GM21360 (cell line): ENCODE measurements at regions not wholly inside any gene's neighbourhood (a gene's known extent, or its start where the extent isn't known, plus 50 kb on each side); places are given as distances from the start of the nearest gene placed in this dataset.
"Not testable (repeated sequence)": the region's sequence is repeated elsewhere in the genome, so short reads cannot be mapped to it uniquely, and the experiment has no call there.

Source experiments
- ATAC-seq: cut with Tn5 transposase; IDR thresholded peaks from one replicate; pipeline ENCODE4 v1.9.1; 2021; ENCODE audit warnings: mild to moderate bottlenecking, moderate library complexity; ENCODE audit not compliant: unreplicated experiment

DNA sequence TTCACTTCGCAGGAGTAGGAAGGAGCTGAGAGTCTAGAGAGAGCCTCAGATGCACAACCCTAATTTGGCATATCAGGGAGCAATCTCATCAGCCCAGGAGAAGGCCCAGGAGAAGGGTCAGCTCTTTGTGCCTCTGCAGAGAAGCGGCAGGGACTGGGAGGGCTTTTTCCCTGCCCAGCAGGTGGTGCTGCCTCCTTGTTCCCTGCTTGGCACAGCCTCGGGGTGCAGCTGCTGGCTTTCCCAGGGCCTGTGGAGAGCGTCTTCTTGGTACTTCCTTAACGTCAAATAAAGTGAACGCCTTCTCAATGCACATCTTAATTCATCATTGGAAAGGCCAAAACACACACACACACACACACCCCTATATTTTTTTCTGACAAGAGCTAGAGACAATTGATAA, 519.3 kb downstream of the GOLGA6L6 start:
- ATAC-seq = not testable (repeated sequence)

DNA sequence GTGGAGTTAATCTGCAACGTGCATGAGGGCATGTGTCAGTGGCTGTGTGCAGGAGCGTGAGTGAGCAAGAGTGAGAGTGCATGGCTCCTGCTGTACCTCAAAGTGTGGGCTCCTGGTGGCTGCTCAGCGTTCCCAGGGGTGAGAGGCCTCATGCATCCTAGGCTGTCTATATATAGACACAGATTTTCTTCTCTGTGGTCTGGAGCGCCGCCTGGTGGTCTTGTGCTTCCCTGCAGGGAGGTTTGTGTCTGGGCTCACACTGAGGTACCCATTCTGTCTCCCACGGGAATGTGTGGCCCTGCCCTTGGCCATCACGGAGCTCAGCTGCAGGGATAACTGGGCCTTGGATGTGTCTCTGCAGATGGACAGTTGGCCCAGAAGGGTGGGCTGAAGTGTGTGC, 520.2 kb downstream of the GOLGA6L6 start:
- ATAC-seq = not testable (repeated sequence)

DNA sequence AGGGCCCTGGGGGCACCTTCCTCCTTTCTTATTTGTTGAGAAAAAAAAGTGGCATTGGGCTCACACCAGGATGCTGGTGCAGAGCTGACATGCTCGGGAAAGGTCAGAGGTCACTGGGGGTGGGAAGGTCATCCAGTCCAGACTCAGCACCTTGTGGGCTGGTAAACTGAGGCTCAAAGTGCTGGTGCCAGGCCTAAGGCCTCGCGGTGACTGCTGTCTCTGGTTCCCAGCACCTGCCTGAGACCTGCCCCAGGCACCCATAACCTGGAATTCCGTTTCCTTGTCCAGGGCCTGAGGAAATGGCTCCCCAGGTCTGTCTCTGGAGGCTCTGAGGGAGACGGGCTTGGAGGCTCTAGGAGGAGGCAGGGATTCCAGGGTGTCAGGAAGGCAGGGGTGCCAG, 521.0 kb downstream of the GOLGA6L6 start:
- not testable (repeated sequence) for ATAC-seq

DNA sequence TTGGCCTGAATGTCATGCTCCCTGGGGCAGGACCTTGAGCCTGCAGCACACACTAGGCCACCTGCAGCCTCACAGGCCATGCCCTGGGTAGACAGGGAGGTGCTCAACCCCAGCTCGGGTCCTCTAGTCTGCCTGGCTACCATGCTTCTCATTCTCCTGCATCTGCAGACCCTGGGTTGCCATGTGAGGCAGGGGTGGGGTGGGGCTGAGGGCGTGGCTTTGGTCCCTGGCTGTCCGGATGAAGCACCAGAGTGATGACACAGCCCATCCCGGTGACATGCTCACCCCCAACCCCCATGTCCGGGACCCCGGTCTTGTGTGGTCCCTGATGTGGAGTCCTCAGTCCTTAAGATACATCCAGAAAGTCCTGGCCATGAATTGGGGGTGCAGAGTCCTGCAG, 521.8 kb downstream of the GOLGA6L6 start:
- ATAC-seq = not testable (repeated sequence)

DNA sequence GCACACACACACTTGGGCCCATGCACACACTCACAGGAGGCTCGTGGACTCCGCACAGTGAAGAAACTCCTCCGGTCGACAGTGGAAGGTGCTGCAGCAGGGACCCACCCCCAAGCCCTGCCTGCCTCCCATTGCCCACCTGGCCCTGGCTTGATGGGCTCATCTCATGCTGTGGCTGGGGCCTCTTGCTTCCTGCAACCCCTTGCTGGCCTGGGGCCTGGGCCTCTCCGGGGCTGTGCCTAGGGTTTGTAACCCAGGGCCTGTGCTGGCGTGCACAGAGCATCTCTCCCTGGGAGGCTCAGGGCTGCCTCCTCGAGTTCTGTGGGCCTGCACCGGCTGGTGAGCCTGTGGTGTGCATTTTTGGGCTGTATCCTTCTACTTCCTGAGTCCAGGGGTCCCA, 524.0 kb downstream of the GOLGA6L6 start:
- not testable (repeated sequence) for ATAC-seq

DNA sequence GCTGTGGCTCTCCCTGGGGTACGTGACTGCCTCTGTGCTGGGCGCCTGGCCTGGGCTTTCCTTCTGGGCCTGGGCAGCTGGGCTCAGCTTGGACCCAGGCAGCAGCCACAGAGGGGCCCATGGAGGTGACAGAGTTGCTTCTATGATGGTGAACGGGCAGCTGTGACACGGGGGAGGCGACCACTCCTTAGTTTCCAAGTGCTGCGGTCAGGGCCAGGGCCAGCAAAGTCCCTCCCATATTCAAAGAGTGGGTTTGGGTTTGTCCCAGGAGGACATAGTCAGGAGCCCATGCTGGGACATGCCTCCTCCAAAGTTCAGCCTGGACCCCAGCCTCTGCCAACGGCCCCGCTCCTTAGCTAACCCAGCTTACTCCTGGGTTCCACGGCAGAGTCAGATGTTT, 524.7 kb downstream of the GOLGA6L6 start:
- ATAC-seq = not testable (repeated sequence)

DNA sequence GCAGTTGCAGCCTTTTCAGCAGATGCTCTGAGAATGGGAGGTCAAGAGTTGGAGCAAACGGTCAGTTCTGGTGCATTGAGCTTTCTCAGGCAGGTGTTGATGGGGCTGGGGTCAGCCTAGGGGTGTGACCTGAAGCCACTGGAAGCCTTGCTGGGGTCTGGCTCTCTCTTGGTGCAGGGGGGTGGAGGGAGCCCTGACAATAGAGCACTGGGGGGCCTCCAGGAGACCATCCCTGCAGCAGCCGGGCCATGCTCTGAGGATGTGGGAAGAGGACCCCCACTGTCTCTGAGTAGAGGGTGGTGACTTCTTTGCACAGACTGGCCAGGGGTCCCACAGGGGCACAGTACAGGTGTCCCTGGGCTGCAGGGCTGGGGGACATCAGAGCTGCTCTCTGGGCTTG, 528.8 kb downstream of the GOLGA6L6 start:
- ATAC-seq = not testable (repeated sequence)

DNA sequence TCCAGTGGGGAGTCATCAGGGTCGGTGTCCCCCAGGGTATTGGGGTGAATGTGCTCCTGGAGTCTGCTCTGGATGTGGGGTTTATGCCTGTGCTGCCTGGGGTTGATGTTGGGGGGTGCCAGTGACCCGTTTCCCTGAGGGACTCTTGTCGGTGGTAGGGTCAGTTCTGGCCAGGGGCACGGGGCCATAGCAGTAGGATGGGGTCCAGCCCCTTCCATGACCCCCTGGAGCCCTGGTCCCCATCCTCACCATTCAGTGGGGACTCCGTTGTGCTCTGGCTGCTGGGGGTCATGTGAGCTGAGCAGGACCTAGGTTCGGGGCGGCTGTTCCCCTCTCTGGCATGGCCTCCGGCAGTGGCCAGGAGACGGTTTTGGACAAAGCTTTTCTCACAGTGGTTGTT, 530.8 kb downstream of the GOLGA6L6 start:
- ATAC-seq = not testable (repeated sequence)

DNA sequence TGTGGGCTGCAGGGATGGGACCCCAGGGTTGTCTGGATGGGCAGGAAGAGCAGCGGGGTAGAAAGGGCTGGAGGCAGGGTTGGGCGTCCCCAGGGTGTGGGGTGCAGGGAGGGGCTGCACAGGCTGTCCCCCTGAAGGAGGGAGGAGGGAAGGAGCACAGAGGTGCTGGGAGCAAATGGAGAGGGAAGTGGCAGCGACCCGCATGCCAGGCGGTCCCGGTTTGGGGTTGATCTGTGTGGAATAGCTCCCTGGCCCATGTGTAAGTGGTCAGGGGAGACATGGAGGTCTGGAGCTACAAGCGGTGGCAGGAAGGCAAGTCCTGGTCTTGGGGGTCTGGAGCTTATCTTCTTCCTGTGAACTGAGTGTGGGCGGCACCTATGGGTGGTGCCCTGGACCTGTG, 532.0 kb downstream of the GOLGA6L6 start:
- not testable (repeated sequence) for ATAC-seq

DNA sequence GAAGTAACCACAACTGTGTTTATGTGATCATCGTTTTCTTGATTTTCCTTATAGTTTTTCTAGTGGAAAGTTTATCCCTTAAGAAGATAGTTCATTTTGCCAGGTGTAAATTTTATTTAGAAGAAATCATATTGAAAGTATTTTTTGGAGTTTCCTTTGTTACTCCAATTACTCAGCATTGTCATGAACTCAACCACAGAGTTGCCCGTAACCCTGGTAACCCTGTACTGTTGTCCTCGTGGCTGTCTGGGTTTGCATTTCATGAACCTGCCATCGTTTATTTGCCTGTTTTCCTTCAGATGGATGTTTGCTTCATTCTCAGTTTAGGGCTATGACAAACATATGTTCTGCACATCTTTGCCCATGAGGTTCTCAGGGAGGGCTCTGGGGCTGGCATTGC, 534.3 kb downstream of the GOLGA6L6 start:
- not testable (repeated sequence) for ATAC-seq

DNA sequence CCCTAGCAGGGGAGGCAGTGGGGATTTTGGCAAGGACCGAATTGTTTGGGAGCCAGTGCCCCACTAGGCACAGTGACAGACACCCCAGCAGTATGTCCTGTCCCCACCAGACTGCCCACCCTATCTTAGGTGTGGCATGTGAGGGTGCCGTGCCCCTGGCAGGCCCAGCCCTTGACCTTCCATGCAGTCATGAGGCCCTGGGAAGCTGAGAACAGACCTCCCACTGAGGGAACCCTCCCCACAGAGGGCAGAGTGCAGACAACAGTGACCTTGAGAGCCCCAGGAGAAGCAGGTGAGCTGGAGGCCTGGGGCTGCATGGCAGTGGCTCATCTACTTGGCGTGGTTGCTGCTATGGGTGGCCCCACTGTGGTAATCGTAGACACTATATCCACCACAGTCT, 538.1 kb downstream of the GOLGA6L6 start:
- ATAC-seq = not testable (repeated sequence)

DNA sequence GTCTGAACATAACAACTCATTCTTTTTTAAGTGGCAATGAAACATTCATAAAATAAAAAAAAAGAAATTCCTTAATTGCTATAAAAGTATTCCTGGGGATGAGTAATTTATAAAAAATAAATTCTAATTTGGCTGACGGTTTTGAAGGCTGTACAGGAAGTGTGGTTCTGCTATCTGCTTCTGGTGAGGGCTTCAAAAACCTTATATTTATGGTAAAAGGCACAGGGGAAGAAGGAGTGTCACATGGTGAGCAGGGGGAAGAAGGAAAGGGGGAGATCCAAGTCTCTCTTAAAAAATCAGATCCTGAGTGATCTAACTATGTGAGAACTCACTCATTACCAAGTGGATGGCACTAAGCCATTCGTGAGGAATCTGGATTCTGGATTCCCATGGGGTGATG, 539.0 kb downstream of the GOLGA6L6 start:
- not testable (repeated sequence) for ATAC-seq

DNA sequence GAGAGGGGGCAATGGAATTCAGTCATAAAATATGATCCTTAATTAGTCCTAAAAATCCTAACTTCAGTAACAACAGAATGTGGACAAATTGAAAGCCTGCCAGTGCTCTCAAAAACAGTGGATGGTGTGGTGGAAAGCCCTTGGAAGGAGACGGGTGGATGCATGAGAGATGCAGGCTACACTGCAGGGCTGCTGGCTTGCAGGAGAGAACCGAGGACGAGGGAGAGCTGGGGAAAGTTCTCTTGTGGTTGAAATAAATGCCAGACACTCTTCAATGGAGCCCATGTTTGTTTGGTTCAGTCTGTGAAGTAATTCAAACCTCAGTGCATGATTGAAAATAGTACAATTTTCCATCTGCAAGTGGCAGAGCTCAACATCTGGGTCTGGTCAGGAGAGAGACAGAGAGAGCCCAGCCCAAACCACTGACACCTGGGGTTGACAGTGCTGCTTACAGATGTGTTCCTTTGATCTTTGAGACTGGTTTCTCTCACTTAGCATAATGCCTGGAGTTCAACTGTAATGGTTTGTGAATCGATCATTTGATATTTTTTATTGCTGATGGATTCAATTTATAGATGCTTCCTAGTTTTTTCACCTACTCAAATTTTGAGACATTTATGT, 544.9 kb downstream of the GOLGA6L6 start:
- ATAC-seq = not testable (repeated sequence)

DNA sequence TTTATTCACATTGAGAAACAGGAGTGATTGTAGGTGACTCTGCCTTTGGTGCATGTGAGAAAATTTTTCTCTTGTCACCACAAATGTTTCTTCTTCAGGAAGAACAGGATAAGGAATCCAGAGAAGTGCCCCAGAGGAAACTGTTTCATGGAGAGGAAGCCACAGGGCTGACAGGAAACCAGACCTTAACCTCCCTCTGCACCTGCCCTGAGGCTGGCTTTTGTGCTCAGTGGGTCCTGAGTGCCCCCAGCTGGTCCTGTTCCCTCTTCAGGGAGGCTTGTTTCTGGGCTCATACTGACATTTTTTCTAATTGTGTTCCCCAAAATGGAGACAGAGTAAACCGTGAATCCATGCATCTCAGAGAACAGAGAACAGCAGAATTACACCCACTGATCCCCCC, 546.3 kb downstream of the GOLGA6L6 start:
- ATAC-seq = not testable (repeated sequence)

DNA sequence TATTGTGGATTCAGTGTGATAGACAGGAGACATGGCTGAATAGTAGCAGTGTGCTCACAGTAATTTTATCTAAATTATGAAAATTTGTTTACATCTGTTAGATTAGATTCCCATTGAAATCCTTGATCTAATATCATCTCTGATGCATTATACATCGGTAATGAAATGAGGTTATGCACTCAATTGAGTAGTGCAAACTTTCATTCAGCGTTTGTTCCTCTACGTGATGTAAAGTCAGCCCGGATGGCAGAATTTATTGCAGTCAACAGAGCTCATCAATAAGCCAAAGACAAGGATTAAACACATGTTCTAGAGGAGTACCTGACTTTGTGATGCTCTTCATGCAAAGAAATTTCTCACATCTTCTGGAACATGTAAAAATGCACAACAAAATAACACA, 549.2 kb downstream of the GOLGA6L6 start:
- ATAC-seq = no peak

DNA sequence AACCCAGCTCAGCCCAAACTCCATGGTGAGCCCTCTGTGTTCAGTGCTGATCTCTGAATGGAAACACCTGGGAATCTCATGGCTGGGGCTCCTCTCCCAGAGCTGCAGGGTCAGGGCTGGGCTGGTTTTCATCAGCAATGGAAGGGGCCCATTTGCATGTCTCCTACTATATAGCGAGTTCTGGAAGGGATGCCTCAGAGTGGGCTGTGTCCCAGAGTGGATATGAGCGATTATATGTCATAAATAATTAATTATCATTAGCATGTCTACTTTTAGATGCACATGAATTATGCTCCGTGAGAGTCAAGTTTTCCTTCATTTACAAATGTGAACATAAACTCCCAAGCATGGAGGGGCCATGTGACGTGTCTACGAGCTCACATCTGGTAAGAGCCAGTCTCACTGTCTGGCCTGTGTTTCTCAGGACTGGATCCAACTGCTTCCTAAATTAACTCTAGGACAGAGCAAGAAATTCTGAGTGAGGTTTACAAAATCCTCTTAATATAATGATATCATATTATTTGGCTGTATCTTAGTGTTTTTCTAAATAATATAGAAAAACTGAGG, 553.4 kb downstream of the GOLGA6L6 start:
- no peak for ATAC-seq

DNA sequence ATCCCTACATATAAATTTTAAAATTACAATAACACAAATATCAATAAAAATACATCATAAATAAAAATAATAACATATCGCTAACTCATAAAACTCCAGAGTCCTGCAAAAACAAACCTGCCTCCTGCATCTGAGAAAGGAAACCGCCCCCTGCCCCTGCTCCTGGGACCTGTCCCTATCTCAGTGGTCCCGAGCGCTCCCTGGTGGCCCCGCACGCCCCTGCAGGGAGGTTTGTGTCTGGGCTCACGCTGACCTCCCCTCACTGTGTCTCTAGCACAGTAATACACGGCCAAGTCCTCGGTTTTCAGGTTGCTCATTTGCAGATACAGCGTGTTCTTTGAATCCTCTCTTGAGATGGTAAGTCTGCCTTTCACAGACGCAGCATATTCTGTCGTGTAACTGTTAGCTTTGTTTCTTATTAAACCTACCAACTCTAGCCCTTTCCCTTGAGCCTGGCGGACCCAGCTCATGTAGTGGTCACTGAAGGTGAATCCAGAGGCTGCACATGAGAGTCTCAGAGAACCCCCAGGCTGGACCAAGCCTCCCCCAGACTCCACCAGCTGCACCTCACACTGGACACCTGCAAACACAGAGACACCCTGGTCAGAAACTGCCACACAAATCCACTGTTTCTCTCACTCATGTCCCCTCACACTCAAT, 554.1 kb downstream of the GOLGA6L6 start:
- no peak for ATAC-seq

DNA sequence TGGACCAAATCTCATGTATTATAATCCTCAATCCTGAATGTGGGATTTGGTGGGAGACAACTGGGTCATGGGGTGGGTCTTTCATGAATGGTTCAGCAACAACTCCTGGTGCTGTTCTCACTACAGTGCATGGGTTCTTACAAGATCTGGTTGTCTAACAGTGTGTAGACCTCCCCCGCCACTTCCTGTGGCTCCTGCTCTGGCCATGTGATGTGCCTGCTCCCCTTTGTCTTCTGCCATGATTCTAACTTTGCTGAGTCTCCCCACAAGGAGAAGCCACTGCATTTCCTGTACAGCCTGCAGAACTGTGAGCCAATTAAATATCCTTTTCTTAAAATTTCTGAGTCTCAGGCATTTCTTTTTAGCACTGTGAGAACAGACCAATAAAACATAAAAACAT, 557.5 kb downstream of the GOLGA6L6 start:
- no peak for ATAC-seq

DNA sequence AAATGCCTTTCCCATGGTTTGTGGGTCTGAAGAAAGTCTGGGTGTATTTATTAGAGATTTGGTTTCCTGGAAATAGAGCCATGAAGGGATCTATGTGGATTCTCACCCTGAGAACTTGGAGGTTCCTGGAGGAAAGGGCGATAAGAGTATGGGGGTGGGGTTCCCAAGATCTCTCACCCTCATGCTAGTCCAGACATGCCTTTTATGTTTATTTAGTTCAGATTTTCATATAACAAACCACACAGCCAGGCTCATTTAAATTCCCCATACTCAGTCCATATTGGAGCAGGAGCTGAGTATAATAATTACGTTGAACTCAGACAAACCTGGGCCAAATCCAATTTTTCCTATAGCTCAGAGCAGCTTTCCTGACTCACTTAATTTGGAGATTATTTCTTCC, 566.6 kb downstream of the GOLGA6L6 start:
- ATAC-seq = no peak

DNA sequence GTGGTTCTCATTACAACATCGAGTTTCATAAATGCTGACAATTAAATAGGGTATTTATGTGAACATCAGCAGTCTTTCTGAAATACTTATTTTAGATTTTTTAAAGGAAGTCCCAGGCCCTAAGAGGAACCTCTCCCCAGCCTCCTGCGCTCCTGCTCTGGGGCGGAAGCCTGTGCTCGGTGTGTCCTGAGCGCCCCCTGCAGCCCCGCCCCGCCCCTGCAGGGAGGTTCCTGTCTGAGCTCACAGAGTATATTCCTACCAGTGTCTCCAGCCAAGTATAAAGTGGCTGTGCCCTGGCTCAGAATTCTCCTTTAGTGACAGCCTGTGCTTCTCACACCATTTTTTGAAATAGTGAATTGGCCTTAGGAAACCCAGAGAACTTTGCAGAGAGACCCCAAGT, 567.9 kb downstream of the GOLGA6L6 start:
- no peak for ATAC-seq

DNA sequence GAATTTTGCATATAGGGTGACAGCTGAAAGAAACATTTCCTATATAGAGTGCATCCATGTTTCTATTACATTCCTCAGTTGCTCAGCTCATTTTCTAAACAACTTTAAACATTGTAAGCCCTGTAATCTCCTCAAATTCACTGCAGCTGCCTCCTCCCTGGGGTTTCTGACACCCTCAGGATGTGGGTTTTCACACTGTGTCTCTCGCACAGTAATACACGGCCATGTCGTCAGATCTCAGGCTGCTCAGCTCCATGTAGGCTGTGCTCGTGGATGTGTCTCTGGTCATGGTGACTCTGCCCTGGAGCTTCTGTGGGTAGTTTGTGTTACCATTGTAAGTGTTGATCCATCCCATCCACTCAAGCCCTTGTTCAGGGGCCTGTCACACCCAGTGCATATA, 569.0 kb downstream of the GOLGA6L6 start:
- not testable (repeated sequence) for ATAC-seq

DNA sequence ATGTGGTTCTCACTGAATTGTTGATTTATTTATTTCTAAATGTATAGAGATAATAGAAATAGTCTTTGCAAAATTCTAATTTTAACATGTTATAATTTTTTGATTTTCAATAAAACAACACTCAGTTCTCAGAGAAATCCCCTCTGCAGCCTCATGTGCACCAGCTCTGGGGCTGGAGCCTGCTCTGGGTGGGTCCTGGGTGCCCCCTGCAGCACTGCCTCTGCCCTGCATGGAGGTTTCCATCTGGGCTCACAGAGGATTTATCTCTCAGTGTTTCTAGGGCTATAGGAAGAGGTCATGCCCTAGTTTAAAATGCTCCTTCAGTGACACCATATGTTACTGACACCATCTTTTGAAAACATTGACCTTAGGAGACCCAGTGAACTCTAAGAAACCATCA, 576.0 kb downstream of the GOLGA6L6 start:
- not testable (repeated sequence) for ATAC-seq
